ENCODE measurements at regions not wholly inside any gene's neighbourhood (a gene's known extent, or its start where the extent isn't known, plus 50 kb on each side); places are given as distances from the start of the nearest gene placed in this dataset.

DNA sequence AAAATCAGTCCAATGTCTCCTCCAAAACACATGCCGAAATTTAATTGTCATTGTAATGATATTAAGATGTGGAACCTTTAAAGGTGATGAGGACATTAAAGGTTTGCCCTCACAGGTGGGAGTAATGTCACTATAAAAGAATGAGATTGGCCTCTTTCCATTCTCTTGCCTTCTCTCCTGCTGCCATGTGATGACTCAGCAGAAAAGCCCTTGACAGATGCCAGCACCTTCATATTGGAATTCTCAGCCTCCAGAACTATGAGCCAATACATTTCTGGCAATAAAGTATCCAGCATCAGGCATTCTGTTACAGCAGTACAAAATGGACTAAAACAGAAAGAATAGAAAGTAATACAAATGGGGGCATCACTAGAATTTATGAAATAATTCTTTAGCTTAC, 609.7 kb downstream of the SLC16A7 start:
- TF ChIP-seq CTBP1 (IDR thresholded peaks at IDR 0.05; ENCODE audit: borderline replicate concordance) (no peak), SUZ12 (IDR thresholded peaks at IDR 0.05) (no peak), FOXA1 (IDR thresholded peaks at IDR 0.05) (no peak), HDGF (IDR thresholded peaks at IDR 0.05; ENCODE audit: borderline replicate concordance) (no peak), ZNF384 (IDR thresholded peaks at IDR 0.05) (no peak), FOXM1 (IDR thresholded peaks at IDR 0.05; ENCODE audit: borderline replicate concordance) (no peak), ELF4 (IDR thresholded peaks at IDR 0.05) (no peak), PKNOX1 (IDR thresholded peaks at IDR 0.05) (no peak), SP1 (IDR thresholded peaks at IDR 0.05) (no peak), TARDBP (IDR thresholded peaks at IDR 0.05) (no peak), FOXK2 (IDR thresholded peaks at IDR 0.05) (no peak), BHLHE40 (IDR thresholded peaks at IDR 0.05; ENCODE audit: borderline replicate concordance) (no peak), NFRKB (IDR thresholded peaks at IDR 0.05) (no peak), LEF1 (IDR thresholded peaks at IDR 0.05; ENCODE audit: borderline replicate concordance) (no peak)

Data from HEK293T (cell line).